H9 (cell line): ENCODE measurements at regions not wholly inside any gene's neighbourhood (a gene's known extent, or its start where the extent isn't known, plus 50 kb on each side); places are given as distances from the start of the nearest gene placed in this dataset.

Experiments
- DNase-seq: peaks from one replicate; pipeline ENCODE4 v3.0.0-alpha.2; 2017
- H2AFZ ChIP-seq: one replicate; pipeline ENCODE4 v1.6.1; 2013; ENCODE audit warnings: mild to moderate bottlenecking, low read length, control low read depth, moderate library complexity
- H2AK5ac ChIP-seq: 2 replicates; pipeline ENCODE4 v1.6.1; 2013; ENCODE audit warnings: low read length, control low read depth, mixed read lengths; ENCODE audit not compliant: insufficient read length
- H2BK120ac ChIP-seq: one replicate; pipeline ENCODE4 v1.6.1; 2013; ENCODE audit warnings: low read depth, mild to moderate bottlenecking, low read length, control low read depth, inconsistent platforms; ENCODE audit not compliant: poor library complexity, severe bottlenecking
- H2BK12ac ChIP-seq: 2 replicates; pipeline ENCODE4 v1.6.1; 2013; ENCODE audit warnings: low read length, control low read depth, mixed read lengths, low read depth; ENCODE audit not compliant: insufficient read length
- H2BK15ac ChIP-seq: 2 replicates; pipeline ENCODE4 v1.6.1; 2013; ENCODE audit warnings: low read depth, low read length, control low read depth
- H2BK20ac ChIP-seq: one replicate; pipeline ENCODE4 v1.6.1; 2013; ENCODE audit warnings: low read depth, mild to moderate bottlenecking, low read length, control low read depth, inconsistent platforms; ENCODE audit not compliant: poor library complexity, severe bottlenecking
- H2BK5ac ChIP-seq: 2 replicates; pipeline ENCODE4 v1.6.1; 2013; ENCODE audit warnings: low read length, control low read depth, mixed read lengths; ENCODE audit not compliant: insufficient read length
- H3K14ac ChIP-seq: 2 replicates; pipeline ENCODE4 v1.6.1; 2013; ENCODE audit warnings: low read length, control low read depth; ENCODE audit not compliant: insufficient read depth
- H3K18ac ChIP-seq: 2 replicates; pipeline ENCODE4 v1.6.1; 2013; ENCODE audit warnings: low read depth, mild to moderate bottlenecking, mixed read lengths, low read length, control low read depth; ENCODE audit not compliant: insufficient read length
- H3K23ac ChIP-seq: 2 replicates; pipeline ENCODE4 v1.6.1; 2013; ENCODE audit warnings: low read length, control low read depth, mixed read lengths, low read depth; ENCODE audit not compliant: insufficient read length
- H3K23me2 ChIP-seq: 2 replicates; pipeline ENCODE4 v1.6.1; 2013; ENCODE audit warnings: low read depth, mild to moderate bottlenecking, mixed read lengths, low read length, control low read depth; ENCODE audit not compliant: insufficient read length, poor library complexity, severe bottlenecking
- H3K27ac ChIP-seq: 2 replicates; pipeline ENCODE4 v1.5.1; 2013; ENCODE audit warnings: low read length, control low read depth, mixed read lengths, low read depth; ENCODE audit not compliant: insufficient read length
- H3K27me3 ChIP-seq: 2 replicates; pipeline ENCODE4 v1.6.1; 2013; ENCODE audit warnings: low read length, control low read depth, inconsistent platforms; ENCODE audit not compliant: insufficient read depth
- H3K4ac ChIP-seq: 2 replicates; pipeline ENCODE4 v1.6.1; 2013; ENCODE audit warnings: low read depth, mild to moderate bottlenecking, control low read depth, inconsistent platforms, low read length, moderate library complexity
- H3K4me1 ChIP-seq: 2 replicates; pipeline ENCODE4 v1.6.1; 2013; ENCODE audit warnings: low read length, control low read depth, inconsistent platforms; ENCODE audit not compliant: insufficient read depth
- H3K4me2 ChIP-seq: 2 replicates; pipeline ENCODE4 v1.6.1; 2013; ENCODE audit warnings: low read length, control low read depth, mixed read lengths; ENCODE audit not compliant: insufficient read length, insufficient read depth
- H3K56ac ChIP-seq: 2 replicates; pipeline ENCODE4 v1.6.1; 2013; ENCODE audit warnings: low read depth, mild to moderate bottlenecking, mixed read lengths, low read length, control low read depth; ENCODE audit not compliant: insufficient read length
- H3K79me1 ChIP-seq: 2 replicates; pipeline ENCODE4 v1.6.1; 2013; ENCODE audit warnings: low read depth, mild to moderate bottlenecking, moderate library complexity, low read length, control low read depth, inconsistent platforms; ENCODE audit not compliant: insufficient read depth, poor library complexity, severe bottlenecking
- H3K79me2 ChIP-seq: 2 replicates; pipeline ENCODE4 v1.6.1; 2013; ENCODE audit warnings: low read length, control low read depth, inconsistent platforms; ENCODE audit not compliant: insufficient read depth
- H3K9ac ChIP-seq: 2 replicates; pipeline ENCODE4 v1.6.1; 2013; ENCODE audit warnings: low read length, control low read depth, mixed read lengths; ENCODE audit not compliant: insufficient read length; ENCODE audit errors: extremely low read depth
- H3K9me3 ChIP-seq: one replicate; pipeline ENCODE4 v1.6.1; 2013; ENCODE audit warnings: low read depth, low read length, inconsistent platforms; ENCODE audit not compliant: control insufficient read depth
- H3T11ph ChIP-seq: one replicate; pipeline ENCODE4 v1.6.1; 2013; ENCODE audit warnings: mild to moderate bottlenecking, low read length, control low read depth, inconsistent platforms
- H4K20me1 ChIP-seq: one replicate; pipeline ENCODE4 v1.6.1; 2013; ENCODE audit not compliant: control insufficient read depth, insufficient read length, insufficient read depth
- H4K5ac ChIP-seq: 2 replicates; pipeline ENCODE4 v1.6.1; 2013; ENCODE audit warnings: low read depth, mild to moderate bottlenecking, mixed read lengths, low read length, control low read depth; ENCODE audit not compliant: insufficient read length
- H4K8ac ChIP-seq: replicated peaks from 2 replicates; pipeline ENCODE4 v1.6.1; 2013; ENCODE audit warnings: low read length, control low read depth, mixed read lengths, low read depth; ENCODE audit not compliant: insufficient read length
- H4K91ac ChIP-seq: 2 replicates; pipeline ENCODE4 v1.6.1; 2013; ENCODE audit warnings: low read depth, mild to moderate bottlenecking, moderate library complexity, mixed read lengths, low read length, control low read depth; ENCODE audit not compliant: insufficient read length
- H3K27ac Mint-ChIP-seq, 3 experiments: 2 replicates in 2 of 3; 3 replicates in 1 of 3; pipeline ENCODE4 v1.8.0; 2020 to 2021; ENCODE audit warnings: mixed read lengths in 3 of 3, mild to moderate bottlenecking in 1 of 3, moderate library complexity in 1 of 3
- H3K27me3 Mint-ChIP-seq: 2 replicates; pipeline ENCODE4 v1.8.0; 2021; ENCODE audit warnings: low read depth, mild to moderate bottlenecking, moderate library complexity, mixed read lengths
- H3K36me3 Mint-ChIP-seq, 3 experiments: 2 replicates in 2 of 3; 3 replicates in 1 of 3; pipeline ENCODE4 v1.8.0; 2020 to 2021; ENCODE audit warnings: low read depth in 3 of 3, mixed read lengths in 3 of 3; ENCODE audit not compliant: insufficient read depth in 1 of 3
- H3K4me1 Mint-ChIP-seq, 2 experiments: 2 replicates each; pipeline ENCODE4 v1.8.0; 2020; ENCODE audit warnings: mixed read lengths in 2 of 2
- H3K4me3 Mint-ChIP-seq, 2 experiments: 2 replicates in 1 of 2; 3 replicates in 1 of 2; pipeline ENCODE4 v1.8.0; 2020 to 2021; ENCODE audit warnings: mild to moderate bottlenecking in 2 of 2, mixed read lengths in 2 of 2, moderate library complexity in 1 of 2
- H3K9me3 Mint-ChIP-seq, 2 experiments: 2 replicates in 1 of 2; 3 replicates in 1 of 2; pipeline ENCODE4 v1.8.0; 2020; ENCODE audit warnings: mild to moderate bottlenecking in 2 of 2, mixed read lengths in 2 of 2, moderate library complexity in 1 of 2
- WGBS: extraction: QIAGEN DNeasy Blood & Tissue Kit; methylation state at CpG from one replicate; pipeline ENCODE4 v1.1.7; 2013; ENCODE audit warnings: missing lambda C conversion rate, low lambda C conversion rate, mixed read lengths; ENCODE audit not compliant: insufficient read length; ENCODE audit errors: extremely low coverage; 5-methylcytosine and 5-hydroxymethylcytosine counted together
- TF ChIP-seq, protein P1 (sequence below): fragments of 200-600 bp; sonication (generic); conservative IDR thresholded peaks from 3 replicates; pipeline ENCODE4 v1.8.0; 2021; ENCODE audit warnings: antibody characterized with exemption, mild to moderate bottlenecking

DNA sequence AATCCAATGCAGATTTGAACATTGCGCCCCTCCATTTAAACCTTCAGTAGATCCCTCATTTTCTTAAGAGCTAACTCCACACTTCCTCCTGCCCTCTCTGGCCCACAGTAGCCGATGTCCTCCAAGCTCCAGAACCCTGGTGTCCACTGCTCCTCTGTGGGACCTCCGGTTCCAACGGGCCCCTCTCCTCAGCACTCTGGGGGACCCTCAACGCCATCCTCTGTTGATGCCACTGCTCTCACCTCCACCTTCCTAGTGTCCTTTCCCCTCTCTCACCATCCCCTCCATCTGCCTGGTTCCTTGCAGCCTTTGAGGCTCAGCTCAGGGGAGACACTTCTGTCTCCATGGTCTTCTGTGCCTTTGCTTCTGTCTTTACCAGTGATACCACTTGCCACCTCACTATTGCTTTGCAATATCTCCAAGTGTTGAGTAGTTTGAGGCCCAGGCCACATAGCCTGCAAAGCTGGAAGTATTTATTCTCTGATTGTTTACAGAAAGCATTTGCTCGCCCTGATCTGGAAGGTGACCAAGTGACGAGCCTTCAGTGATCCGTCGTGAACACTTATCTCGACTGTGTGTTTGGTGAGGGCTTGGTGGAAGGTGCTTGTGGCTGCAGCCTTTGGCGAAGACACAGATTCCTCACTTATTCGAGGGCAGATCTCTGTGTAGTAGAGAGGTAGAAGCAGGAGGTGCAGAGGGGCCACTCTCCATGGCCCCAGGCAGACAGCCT is 104.8 kb upstream of the SHH start:
- no peak overlapping the region for H3K9ac ChIP-seq

More for the DNA sequence above, 104.8 kb upstream of the SHH start:
- Histone ChIP-seq H2AFZ (no peak overlapping the region), H3K56ac (no peak overlapping the region), H3K79me1 (no peaks in the 10 kb centered on the region), H3K27ac (no peak overlapping the region), H3K9me3 (no peaks in the 10 kb centered on the region), H2BK120ac (no peak overlapping the region), H4K20me1 (no peaks in the 10 kb centered on the region), H3K4me2 (no peak overlapping the region), H2BK20ac (no peak overlapping the region), H4K8ac (no peak overlapping the region), H3K23ac (no peak overlapping the region), H3K79me2 (no peaks in the 10 kb centered on the region), H2BK15ac (no peak overlapping the region), H3K18ac (no peak overlapping the region), H2BK5ac (no peak overlapping the region), H3K4me1 (no peaks in the 10 kb centered on the region), H3K4ac (no peak overlapping the region), H3K23me2 (no peaks in the 10 kb centered on the region), H2BK12ac (no peak overlapping the region), H3K14ac (no peak overlapping the region; the same call in 1 of the 2 replicates), H3K27me3 (no peaks in the 10 kb centered on the region; the same call in 1 of the 2 replicates), H3T11ph (no peak overlapping the region), H2AK5ac (no peak overlapping the region), H4K5ac (no peak overlapping the region), H4K91ac (no peak overlapping the region)
- Mint-ChIP-seq H3K27ac (no peak overlapping the region), H3K36me3 (no peaks in the 10 kb centered on the region; a peak in 2 of 7 replicates), H3K9me3 (peaks cover 12 to 13% of the 10 kb centered on the region in 2 experiments), H3K4me1 (peaks cover 8% of the 10 kb centered on the region in 2 experiments), H3K4me3 (no peak overlapping the region), H3K27me3 (peaks cover 19% of the 10 kb centered on the region)
- no CpG with 5 or more reads among the region's 12 CpGs for WGBS
- DNase-seq: no peak
- TF ChIP-seq, protein P1, sequence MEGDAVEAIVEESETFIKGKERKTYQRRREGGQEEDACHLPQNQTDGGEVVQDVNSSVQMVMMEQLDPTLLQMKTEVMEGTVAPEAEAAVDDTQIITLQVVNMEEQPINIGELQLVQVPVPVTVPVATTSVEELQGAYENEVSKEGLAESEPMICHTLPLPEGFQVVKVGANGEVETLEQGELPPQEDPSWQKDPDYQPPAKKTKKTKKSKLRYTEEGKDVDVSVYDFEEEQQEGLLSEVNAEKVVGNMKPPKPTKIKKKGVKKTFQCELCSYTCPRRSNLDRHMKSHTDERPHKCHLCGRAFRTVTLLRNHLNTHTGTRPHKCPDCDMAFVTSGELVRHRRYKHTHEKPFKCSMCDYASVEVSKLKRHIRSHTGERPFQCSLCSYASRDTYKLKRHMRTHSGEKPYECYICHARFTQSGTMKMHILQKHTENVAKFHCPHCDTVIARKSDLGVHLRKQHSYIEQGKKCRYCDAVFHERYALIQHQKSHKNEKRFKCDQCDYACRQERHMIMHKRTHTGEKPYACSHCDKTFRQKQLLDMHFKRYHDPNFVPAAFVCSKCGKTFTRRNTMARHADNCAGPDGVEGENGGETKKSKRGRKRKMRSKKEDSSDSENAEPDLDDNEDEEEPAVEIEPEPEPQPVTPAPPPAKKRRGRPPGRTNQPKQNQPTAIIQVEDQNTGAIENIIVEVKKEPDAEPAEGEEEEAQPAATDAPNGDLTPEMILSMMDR: no peak
